H9 (cell line): ENCODE measurements at regions not wholly inside any gene's neighbourhood (a gene's known extent, or its start where the extent isn't known, plus 50 kb on each side); places are given as distances from the start of the nearest gene placed in this dataset.
"Not testable (repeated sequence)": the region's sequence is repeated elsewhere in the genome, so short reads cannot be mapped to it uniquely, and the experiment has no call there.

Experiments
- DNase-seq: peaks from one replicate; pipeline ENCODE4 v3.0.0-alpha.2; 2017
- H2AFZ ChIP-seq: one replicate; pipeline ENCODE4 v1.6.1; 2013; ENCODE audit warnings: mild to moderate bottlenecking, low read length, control low read depth, moderate library complexity
- H2AK5ac ChIP-seq: 2 replicates; pipeline ENCODE4 v1.6.1; 2013; ENCODE audit warnings: low read length, control low read depth, mixed read lengths; ENCODE audit not compliant: insufficient read length
- H2BK120ac ChIP-seq: one replicate; pipeline ENCODE4 v1.6.1; 2013; ENCODE audit warnings: low read depth, mild to moderate bottlenecking, low read length, control low read depth, inconsistent platforms; ENCODE audit not compliant: poor library complexity, severe bottlenecking
- H2BK12ac ChIP-seq: 2 replicates; pipeline ENCODE4 v1.6.1; 2013; ENCODE audit warnings: low read length, control low read depth, mixed read lengths, low read depth; ENCODE audit not compliant: insufficient read length
- H2BK15ac ChIP-seq: 2 replicates; pipeline ENCODE4 v1.6.1; 2013; ENCODE audit warnings: low read depth, low read length, control low read depth
- H2BK20ac ChIP-seq: one replicate; pipeline ENCODE4 v1.6.1; 2013; ENCODE audit warnings: low read depth, mild to moderate bottlenecking, low read length, control low read depth, inconsistent platforms; ENCODE audit not compliant: poor library complexity, severe bottlenecking
- H2BK5ac ChIP-seq: 2 replicates; pipeline ENCODE4 v1.6.1; 2013; ENCODE audit warnings: low read length, control low read depth, mixed read lengths; ENCODE audit not compliant: insufficient read length
- H3K14ac ChIP-seq: 2 replicates; pipeline ENCODE4 v1.6.1; 2013; ENCODE audit warnings: low read length, control low read depth; ENCODE audit not compliant: insufficient read depth
- H3K18ac ChIP-seq: 2 replicates; pipeline ENCODE4 v1.6.1; 2013; ENCODE audit warnings: low read depth, mild to moderate bottlenecking, mixed read lengths, low read length, control low read depth; ENCODE audit not compliant: insufficient read length
- H3K23ac ChIP-seq: 2 replicates; pipeline ENCODE4 v1.6.1; 2013; ENCODE audit warnings: low read length, control low read depth, mixed read lengths, low read depth; ENCODE audit not compliant: insufficient read length
- H3K23me2 ChIP-seq: 2 replicates; pipeline ENCODE4 v1.6.1; 2013; ENCODE audit warnings: low read depth, mild to moderate bottlenecking, mixed read lengths, low read length, control low read depth; ENCODE audit not compliant: insufficient read length, poor library complexity, severe bottlenecking
- H3K27ac ChIP-seq: 2 replicates; pipeline ENCODE4 v1.5.1; 2013; ENCODE audit warnings: low read length, control low read depth, mixed read lengths, low read depth; ENCODE audit not compliant: insufficient read length
- H3K27me3 ChIP-seq: 2 replicates; pipeline ENCODE4 v1.6.1; 2013; ENCODE audit warnings: low read length, control low read depth, inconsistent platforms; ENCODE audit not compliant: insufficient read depth
- H3K4ac ChIP-seq: 2 replicates; pipeline ENCODE4 v1.6.1; 2013; ENCODE audit warnings: low read depth, mild to moderate bottlenecking, control low read depth, inconsistent platforms, low read length, moderate library complexity
- H3K4me1 ChIP-seq: 2 replicates; pipeline ENCODE4 v1.6.1; 2013; ENCODE audit warnings: low read length, control low read depth, inconsistent platforms; ENCODE audit not compliant: insufficient read depth
- H3K4me2 ChIP-seq: 2 replicates; pipeline ENCODE4 v1.6.1; 2013; ENCODE audit warnings: low read length, control low read depth, mixed read lengths; ENCODE audit not compliant: insufficient read length, insufficient read depth
- H3K56ac ChIP-seq: 2 replicates; pipeline ENCODE4 v1.6.1; 2013; ENCODE audit warnings: low read depth, mild to moderate bottlenecking, mixed read lengths, low read length, control low read depth; ENCODE audit not compliant: insufficient read length
- H3K79me1 ChIP-seq: 2 replicates; pipeline ENCODE4 v1.6.1; 2013; ENCODE audit warnings: low read depth, mild to moderate bottlenecking, moderate library complexity, low read length, control low read depth, inconsistent platforms; ENCODE audit not compliant: insufficient read depth, poor library complexity, severe bottlenecking
- H3K79me2 ChIP-seq: 2 replicates; pipeline ENCODE4 v1.6.1; 2013; ENCODE audit warnings: low read length, control low read depth, inconsistent platforms; ENCODE audit not compliant: insufficient read depth
- H3K9ac ChIP-seq: 2 replicates; pipeline ENCODE4 v1.6.1; 2013; ENCODE audit warnings: low read length, control low read depth, mixed read lengths; ENCODE audit not compliant: insufficient read length; ENCODE audit errors: extremely low read depth
- H3K9me3 ChIP-seq: one replicate; pipeline ENCODE4 v1.6.1; 2013; ENCODE audit warnings: low read depth, low read length, inconsistent platforms; ENCODE audit not compliant: control insufficient read depth
- H3T11ph ChIP-seq: one replicate; pipeline ENCODE4 v1.6.1; 2013; ENCODE audit warnings: mild to moderate bottlenecking, low read length, control low read depth, inconsistent platforms
- H4K20me1 ChIP-seq: one replicate; pipeline ENCODE4 v1.6.1; 2013; ENCODE audit not compliant: control insufficient read depth, insufficient read length, insufficient read depth
- H4K5ac ChIP-seq: 2 replicates; pipeline ENCODE4 v1.6.1; 2013; ENCODE audit warnings: low read depth, mild to moderate bottlenecking, mixed read lengths, low read length, control low read depth; ENCODE audit not compliant: insufficient read length
- H4K8ac ChIP-seq: replicated peaks from 2 replicates; pipeline ENCODE4 v1.6.1; 2013; ENCODE audit warnings: low read length, control low read depth, mixed read lengths, low read depth; ENCODE audit not compliant: insufficient read length
- H4K91ac ChIP-seq: 2 replicates; pipeline ENCODE4 v1.6.1; 2013; ENCODE audit warnings: low read depth, mild to moderate bottlenecking, moderate library complexity, mixed read lengths, low read length, control low read depth; ENCODE audit not compliant: insufficient read length
- H3K27ac Mint-ChIP-seq, 3 experiments: 2 replicates in 2 of 3; 3 replicates in 1 of 3; pipeline ENCODE4 v1.8.0; 2020 to 2021; ENCODE audit warnings: mixed read lengths in 3 of 3, mild to moderate bottlenecking in 1 of 3, moderate library complexity in 1 of 3
- H3K27me3 Mint-ChIP-seq: 2 replicates; pipeline ENCODE4 v1.8.0; 2021; ENCODE audit warnings: low read depth, mild to moderate bottlenecking, moderate library complexity, mixed read lengths
- H3K36me3 Mint-ChIP-seq, 3 experiments: 2 replicates in 2 of 3; 3 replicates in 1 of 3; pipeline ENCODE4 v1.8.0; 2020 to 2021; ENCODE audit warnings: low read depth in 3 of 3, mixed read lengths in 3 of 3; ENCODE audit not compliant: insufficient read depth in 1 of 3
- H3K4me1 Mint-ChIP-seq, 2 experiments: 2 replicates each; pipeline ENCODE4 v1.8.0; 2020; ENCODE audit warnings: mixed read lengths in 2 of 2
- H3K4me3 Mint-ChIP-seq, 2 experiments: 2 replicates in 1 of 2; 3 replicates in 1 of 2; pipeline ENCODE4 v1.8.0; 2020 to 2021; ENCODE audit warnings: mild to moderate bottlenecking in 2 of 2, mixed read lengths in 2 of 2, moderate library complexity in 1 of 2
- H3K9me3 Mint-ChIP-seq, 2 experiments: 2 replicates in 1 of 2; 3 replicates in 1 of 2; pipeline ENCODE4 v1.8.0; 2020; ENCODE audit warnings: mild to moderate bottlenecking in 2 of 2, mixed read lengths in 2 of 2, moderate library complexity in 1 of 2
- WGBS: extraction: QIAGEN DNeasy Blood & Tissue Kit; methylation state at CpG from one replicate; pipeline ENCODE4 v1.1.7; 2013; ENCODE audit warnings: missing lambda C conversion rate, low lambda C conversion rate, mixed read lengths; ENCODE audit not compliant: insufficient read length; ENCODE audit errors: extremely low coverage; 5-methylcytosine and 5-hydroxymethylcytosine counted together

DNA sequence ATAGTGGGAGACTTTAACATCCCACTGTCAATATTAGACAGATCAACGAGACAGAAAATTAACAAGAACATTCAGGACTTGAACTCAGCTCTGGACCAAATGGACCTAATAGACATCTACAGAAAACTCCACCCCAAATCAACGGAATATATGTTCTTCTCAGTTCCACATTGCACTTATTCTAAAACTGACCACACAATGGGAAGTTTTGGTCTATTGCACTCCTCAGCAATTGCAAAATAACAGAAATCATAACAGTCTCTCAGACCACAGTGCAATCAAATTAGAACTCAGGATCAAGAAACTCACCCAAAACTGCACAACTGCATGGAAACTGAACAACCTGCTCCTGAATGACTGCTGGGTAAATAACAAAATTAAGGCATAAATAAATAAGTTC is 449.9 kb upstream of the FANCL start:
- H2BK20ac ChIP-seq, H3K23me2 ChIP-seq, H3K14ac ChIP-seq, H3K56ac ChIP-seq, H3K79me1 ChIP-seq, H3K27ac Mint-ChIP-seq, H3K4me3 Mint-ChIP-seq, H3K9ac ChIP-seq, H3T11ph ChIP-seq, H2BK15ac ChIP-seq, H3K4me1 Mint-ChIP-seq, H3K27ac ChIP-seq, H3K9me3 ChIP-seq, H3K18ac ChIP-seq, H2AK5ac ChIP-seq, H3K4me1 ChIP-seq, H4K20me1 ChIP-seq, DNase-seq, H4K91ac ChIP-seq, H3K27me3 ChIP-seq, H2BK120ac ChIP-seq, H3K36me3 Mint-ChIP-seq, H2BK5ac ChIP-seq, H3K4ac ChIP-seq, H4K8ac ChIP-seq, H2BK12ac ChIP-seq, H3K4me2 ChIP-seq, H3K23ac ChIP-seq, H2AFZ ChIP-seq, H3K27me3 Mint-ChIP-seq, H4K5ac ChIP-seq, H3K79me2 ChIP-seq: not testable (repeated sequence)
- H3K9me3 Mint-ChIP-seq: peaks cover 3 to 11% of the 10 kb centered on the region in 2 experiments; a peak in 4 of 5 replicates
- no CpG with 5 or more reads among the region's 2 CpGs for WGBS
